Breast epithelium (tissue), 3 donors: ENCODE measurements at regions not wholly inside any gene's neighbourhood (a gene's known extent, or its start where the extent isn't known, plus 50 kb on each side); places are given as distances from the start of the nearest gene placed in this dataset.

Experiments used
- CTCF ChIP-seq, 3 donors: fragments of 450-650 bp; IDR thresholded peaks; one replicate each; pipeline ENCODE4 v1.5.1; 2016 to 2017; ENCODE audit warnings: antibody characterized with exemption in 3 of 3, mild to moderate bottlenecking in 3 of 3, moderate library complexity in 3 of 3
- POLR2A ChIP-seq: fragments of 450-650 bp; IDR thresholded peaks from one replicate; pipeline ENCODE4 v1.6.1; 2016; ENCODE audit warnings: antibody characterized with exemption, mild to moderate bottlenecking, moderate library complexity
- POLR2AphosphoS5 ChIP-seq, 3 donors: sonication (generic); formaldehyde crosslinking; IDR thresholded peaks; one replicate each; pipeline ENCODE4 v1.6.1; 2017; ENCODE audit warnings: antibody characterized with exemption in 3 of 3

GRCh38 chr5:109924237-109925107 lies 234.7 kb downstream of the MAN2A1 start:
- no peak for TF ChIP-seq POLR2A
- TF ChIP-seq CTCF (IDR thresholded peaks at IDR 0.05), result no peak
- TF ChIP-seq POLR2AphosphoS5 (IDR thresholded peaks at IDR 0.05), result no peak
